NCI-H82 treated with DMSO at 0.1 percent for 48 hours (cell line): ENCODE measurements at regions not wholly inside any gene's neighbourhood (a gene's known extent, or its start where the extent isn't known, plus 50 kb on each side); places are given as distances from the start of the nearest gene placed in this dataset.

Source experiments
- DNase-seq: peaks from one replicate; lab custom pipeline; 2025; ENCODE audit not compliant: unreplicated experiment; lab: John Stamatoyannopoulos, UW

DNA sequence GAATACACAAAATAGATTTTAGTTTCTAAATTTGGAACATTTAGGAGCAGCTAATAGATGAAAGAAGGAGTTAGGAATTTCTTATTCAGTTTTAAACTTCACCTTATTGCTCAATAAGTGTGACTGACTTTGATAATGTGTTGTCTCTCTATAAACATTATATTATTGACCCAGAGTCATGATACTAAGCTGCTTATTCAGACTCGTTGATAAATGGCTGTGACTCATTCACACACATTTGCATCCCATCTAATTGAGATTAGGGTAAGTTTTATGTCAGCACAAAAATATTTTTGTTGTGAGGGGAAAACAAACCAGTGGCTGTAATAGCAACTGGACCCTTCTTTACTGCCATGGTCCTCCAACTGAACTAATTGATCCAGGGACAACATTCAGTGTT, 137.6 kb downstream of the GOLIM4 start:
- DNase-seq = no peak

DNA sequence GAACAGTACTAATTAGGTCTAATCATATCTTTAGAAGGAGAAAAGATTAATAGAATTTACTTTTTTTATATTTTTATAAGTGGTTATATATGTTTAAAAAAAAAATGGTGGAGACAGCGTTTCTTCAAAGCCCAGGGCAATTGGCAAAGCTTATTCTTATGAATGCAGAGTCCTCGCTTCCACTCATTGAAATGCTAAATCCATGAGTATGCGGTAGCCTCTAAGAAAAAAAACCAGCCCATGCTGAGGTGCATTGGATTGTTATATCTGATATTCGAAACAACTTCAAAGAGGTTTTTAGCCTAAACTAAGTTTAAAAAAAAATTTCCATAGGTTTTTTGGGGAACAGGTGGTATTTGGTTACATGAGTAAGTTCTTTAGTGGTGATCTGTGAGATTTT, 142.8 kb downstream of the GOLIM4 start:
- no peak for DNase-seq

DNA sequence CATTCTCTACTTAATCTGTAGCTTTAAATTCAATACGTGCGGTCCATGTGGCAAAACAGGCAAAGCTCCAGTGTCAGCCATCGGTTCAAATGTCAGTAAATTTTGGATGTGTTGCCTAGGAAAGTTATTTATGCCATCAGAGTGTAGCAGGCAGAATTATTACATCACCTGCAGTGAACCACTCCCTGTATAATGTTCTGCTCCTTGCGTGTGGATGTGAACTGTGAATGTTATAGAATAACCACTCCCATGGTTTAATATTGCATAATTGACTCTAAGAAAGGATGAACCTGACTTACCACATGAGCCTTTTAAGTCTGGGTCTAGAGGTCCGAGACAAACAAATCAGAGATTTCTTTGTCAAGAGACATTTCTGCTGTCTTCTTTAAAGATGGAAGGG, 145.5 kb downstream of the GOLIM4 start:
- DNase-seq = no peak

DNA sequence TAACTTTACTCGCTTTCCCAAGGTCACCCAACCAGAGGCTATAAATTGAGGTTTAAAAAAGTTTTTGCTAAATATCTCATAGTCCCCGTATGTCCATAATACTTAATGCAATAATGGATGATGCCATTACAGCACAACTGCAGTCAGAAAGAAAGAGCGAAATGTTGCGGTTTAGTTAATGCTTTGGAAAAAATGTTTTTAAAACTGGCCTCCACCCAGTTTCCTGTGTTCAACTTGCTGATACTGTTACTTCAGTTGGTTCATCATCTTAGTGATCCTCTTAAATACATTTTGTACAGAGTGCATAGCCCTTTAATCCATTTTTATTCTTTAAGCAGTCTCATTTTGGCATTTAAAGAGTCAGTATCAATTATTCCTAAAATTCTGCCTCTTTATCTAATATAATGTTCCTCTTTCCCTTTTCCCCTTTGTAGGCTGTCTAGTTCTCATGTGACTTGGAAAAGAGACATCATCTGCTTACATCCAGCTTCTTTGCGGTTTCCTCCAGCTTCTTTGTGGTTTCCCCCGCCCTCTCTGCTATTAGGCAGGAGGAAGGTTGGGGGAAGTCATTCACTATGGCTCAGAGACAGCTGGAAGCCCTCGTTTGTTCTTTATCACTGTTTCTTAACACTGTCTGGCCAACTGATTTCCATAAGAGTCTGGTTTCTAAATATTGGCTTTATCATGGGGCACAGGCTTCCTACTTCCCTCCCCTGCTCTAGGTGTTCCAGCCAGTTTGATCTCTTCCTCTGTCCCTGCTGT, 154.3 kb downstream of the GOLIM4 start:
- DNase-seq = no peak

DNA sequence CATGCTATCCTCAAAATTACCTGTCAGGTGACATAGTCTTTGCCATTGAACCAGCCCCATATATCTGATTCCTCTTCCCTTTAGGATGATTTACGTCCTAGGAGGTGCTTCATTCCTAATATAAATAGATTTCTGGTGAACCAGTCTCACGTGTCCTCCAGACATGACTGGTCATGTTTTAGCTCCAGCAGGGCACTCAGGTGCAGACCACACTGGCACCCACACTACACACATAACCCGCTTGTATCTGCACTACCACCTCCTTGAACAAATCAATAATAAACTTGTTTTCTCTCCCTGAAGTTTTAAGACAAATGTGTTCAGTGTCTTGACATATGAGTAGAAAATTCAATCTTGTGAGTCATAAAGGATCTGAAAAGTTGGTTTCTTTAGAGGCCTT, 155.5 kb downstream of the GOLIM4 start:
- DNase-seq = no peak

DNA sequence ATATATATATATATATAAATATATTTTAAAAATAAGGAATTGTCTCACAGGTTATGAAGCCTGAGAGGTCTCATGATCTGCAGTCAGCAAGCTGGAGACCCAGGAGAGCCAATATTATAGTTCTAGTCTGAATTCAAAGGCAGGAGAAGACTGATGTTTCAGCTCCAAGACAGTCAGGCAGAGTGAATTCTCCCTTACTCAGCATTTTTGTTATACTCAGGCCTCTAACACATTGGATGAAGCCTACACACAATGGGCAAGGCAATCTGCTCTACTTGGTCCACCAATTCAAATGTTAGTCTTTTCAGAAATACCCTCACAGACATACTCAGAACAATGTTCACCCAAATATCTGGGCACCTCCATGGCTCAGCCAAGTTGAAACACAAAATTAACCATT, 157.2 kb downstream of the GOLIM4 start:
- DNase-seq = no peak

DNA sequence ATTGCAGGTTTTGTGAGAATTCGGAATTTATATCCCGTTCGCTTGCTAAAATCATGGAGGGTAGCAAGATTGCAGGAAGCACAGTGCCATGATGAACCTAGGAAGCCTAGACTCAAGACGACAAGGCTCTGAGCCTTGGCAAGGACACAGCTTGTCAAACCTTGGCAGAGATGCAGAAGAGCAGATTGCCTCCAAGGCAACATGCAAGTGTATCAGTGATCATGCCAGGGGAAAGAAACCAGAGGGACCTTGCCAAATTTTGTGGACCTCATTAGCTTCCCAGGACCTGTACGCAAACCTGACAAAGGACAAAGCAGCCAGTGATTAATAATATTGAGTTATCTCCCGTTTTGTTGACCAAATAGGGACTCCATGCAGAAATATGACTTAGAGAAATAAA, 159.7 kb downstream of the GOLIM4 start:
- DNase-seq = no peak

DNA sequence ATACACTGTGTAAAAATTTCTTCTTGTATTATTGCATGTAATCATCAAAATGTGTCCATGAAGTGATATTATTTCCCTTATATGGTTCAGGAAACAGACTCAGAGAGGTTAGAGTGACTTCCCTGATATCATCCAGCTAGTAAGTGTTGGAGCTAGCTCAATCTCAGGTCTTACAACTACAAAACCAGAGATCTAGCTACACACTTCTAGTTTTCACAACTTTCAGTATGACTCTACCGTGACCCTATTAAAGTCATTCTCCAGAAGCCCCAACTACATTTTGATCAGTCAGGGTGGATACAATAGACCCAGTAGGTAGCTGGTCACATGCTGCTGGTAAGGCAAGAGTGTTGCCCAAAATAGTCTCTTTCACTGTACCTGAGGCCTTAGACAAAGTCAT, 165.3 kb downstream of the GOLIM4 start:
- no peak for DNase-seq

DNA sequence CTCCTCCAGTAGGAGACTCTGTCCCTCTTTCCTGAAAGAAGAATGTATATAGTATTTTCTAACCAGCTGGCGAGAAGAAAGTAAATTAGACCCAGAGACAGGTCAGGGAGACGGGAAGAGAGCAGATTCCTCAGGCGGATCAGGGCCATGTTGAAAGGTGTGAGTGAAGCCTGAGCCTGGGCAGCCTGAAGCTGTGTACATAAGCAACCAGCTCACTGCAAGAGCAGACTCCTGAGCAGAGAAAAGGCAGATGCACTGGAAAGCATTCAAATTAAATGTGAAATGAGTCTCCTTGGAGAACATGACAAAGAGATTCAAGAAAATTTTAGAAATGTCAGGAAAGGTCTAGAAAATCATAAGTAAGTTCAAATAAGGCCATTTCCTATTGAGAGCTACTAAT, 165.8 kb downstream of the GOLIM4 start:
- no peak for DNase-seq

DNA sequence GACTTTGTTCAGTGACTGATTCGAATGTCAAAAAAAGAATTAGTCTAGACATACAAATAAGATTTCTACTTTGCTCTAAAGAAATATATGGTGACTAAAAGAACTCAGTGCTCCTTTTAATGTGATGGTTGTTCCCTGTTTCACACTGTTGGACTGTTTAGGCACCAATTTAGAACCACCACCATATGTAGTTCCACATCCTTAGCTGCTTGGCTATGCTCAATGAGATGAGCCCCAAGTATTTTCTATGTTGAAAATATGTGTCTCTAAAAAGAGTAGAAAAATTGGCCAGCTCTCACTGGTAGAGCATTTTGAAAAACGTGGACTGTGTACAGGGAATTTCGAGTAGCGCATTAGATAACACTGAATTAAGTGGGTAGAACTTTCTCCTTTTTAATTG, 167.3 kb downstream of the GOLIM4 start:
- DNase-seq = no peak

DNA sequence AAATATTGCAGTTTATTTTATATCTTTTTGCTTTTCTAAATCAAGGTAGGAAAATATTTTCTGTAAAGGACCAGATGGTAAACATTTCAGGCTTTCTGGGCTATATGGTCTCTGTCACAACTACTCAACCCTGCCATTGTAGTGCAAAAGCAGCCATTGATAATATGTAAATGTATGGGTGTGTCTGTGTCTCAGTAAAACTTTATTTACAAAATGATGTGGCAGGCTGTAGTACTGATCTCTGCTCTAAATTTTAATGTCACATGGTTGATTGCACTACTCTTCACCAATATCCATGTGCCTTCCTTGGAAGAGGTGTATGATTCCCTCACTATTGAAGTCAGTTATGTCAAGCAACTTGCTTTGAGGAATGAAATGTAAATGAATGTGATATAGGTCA, 175.0 kb downstream of the GOLIM4 start:
- DNase-seq = no peak

DNA sequence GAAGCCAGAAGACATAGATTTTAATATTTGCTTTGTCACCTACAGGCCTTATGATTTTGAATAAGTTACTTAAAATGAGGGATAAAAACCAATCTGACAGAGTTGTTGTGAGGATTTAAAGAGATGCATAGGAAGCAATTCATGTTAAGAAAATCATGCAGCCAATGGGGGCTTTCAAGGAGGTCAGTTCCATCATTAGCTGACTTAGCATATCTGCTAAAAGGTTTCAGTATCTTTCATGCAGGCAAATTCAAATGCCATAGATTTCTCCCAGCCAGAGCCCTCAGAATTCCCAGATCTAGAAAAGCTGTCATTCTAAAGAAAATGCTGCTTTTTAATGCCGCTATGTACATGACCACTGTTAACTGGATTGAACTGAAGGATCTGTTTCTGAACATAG, 176.1 kb downstream of the GOLIM4 start:
- no peak for DNase-seq

DNA sequence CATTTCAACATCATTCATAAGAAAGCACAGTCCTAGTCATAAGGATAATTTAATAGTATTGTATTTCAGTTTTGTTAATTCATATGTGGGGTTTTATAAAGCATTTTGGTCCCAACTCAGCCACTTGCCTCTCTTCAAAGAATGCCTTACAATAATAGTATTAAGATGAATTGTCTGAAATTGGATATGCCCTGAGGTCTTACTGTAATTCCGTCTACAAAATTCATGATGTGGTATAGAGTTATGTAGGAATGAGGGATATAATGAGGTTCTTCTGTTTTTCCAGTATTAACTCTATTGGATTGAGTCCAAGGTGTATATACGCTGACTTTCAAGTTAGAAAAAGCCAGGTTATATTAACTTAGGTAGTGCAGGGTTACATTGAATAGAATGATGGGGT, 177.0 kb downstream of the GOLIM4 start:
- no peak for DNase-seq

DNA sequence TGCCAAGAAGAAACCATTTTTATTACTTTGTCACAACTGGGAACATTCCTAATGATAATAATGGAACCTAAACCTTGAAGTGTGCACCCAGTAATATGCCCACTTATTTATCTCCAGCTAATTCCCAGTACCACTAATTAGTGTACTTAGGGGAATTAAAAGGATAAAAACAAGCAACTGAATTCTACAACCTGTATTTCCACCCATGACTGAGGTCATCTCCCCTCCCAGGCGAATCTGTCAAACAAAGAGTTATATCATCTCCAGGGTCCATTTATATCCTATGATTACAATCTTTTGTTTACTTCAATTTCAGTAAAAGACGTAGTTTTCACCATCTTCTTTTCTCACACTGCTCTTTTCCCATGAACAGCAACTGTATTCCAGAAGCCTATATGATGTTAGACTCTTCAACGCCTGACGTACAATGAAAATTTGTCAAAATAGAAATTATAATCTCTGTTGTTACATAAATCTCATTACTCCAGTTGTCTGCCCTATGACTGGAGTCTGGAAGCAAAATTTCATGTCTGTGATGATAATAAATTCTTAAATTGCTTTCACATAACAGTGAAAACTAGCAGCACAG, 177.6 kb downstream of the GOLIM4 start:
- peak; percentile 64 for DNase-seq

DNA sequence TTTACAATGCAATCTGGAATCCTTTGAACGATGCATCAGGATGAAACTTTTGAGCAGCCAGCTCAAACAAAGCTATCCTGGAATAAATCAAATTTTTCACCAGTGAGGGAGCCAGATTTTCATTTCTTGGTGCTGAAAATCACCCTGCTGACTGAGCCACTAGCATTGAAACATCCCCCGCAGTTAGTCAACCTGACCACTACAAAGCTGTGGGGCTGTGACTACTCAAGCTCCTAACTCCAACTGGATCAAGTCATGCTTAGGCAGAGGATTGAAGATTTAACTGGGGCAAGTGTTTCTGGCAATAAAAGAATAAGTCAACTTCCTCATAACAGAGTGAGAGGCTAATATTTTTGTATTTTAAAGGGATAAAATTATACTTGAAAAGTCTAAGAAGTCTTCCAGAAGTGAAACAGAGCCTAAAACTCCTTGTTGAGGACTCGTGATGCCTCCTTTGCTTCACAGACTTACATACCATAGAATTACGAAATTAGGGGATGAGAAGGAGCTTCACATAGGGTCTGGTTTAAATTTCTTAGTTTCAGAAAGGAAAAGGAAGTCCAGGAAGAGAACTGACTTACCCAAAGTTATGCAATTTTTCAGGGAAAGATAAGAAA, 177.8 kb downstream of the SERPINI1 start:
- no peak for DNase-seq

DNA sequence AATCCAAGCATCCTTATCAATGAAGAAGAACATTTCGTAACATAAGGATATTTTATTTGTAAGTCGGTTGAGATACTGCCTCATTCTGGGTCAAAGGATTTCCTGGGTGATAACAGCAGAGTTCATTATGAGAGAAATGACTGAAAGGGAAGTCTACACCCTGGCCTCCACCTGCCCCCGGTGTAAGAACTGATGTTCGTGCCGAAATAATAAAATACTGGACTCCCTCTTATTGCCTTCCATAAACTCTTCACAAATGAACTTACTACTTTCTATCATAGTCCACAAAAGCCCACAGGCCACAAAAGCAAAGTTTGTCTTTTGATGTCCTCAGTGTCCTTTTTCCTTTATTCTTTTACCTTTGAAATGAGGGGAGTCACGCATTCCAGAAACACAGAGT, 174.4 kb downstream of the SERPINI1 start:
- no peak for DNase-seq

DNA sequence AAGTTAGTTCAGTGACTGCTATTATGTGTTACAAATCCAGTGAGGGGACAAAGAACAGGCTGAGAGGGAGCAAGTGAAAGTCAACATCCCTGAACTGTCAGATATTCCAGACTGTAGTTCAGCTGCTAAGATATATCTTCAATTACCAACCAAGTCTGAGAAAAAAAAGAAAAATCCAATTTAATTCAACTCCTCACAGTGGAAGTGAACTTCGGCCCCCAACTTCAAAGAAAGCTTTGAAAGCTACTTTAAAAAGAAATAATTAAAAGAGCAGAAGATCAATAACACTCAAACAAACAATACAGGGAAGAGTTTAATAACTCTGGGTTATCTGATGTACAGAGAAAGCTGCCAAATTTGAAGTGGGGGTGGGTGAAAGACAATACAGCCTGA, 174.0 kb downstream of the SERPINI1 start:
- DNase-seq = no peak

DNA sequence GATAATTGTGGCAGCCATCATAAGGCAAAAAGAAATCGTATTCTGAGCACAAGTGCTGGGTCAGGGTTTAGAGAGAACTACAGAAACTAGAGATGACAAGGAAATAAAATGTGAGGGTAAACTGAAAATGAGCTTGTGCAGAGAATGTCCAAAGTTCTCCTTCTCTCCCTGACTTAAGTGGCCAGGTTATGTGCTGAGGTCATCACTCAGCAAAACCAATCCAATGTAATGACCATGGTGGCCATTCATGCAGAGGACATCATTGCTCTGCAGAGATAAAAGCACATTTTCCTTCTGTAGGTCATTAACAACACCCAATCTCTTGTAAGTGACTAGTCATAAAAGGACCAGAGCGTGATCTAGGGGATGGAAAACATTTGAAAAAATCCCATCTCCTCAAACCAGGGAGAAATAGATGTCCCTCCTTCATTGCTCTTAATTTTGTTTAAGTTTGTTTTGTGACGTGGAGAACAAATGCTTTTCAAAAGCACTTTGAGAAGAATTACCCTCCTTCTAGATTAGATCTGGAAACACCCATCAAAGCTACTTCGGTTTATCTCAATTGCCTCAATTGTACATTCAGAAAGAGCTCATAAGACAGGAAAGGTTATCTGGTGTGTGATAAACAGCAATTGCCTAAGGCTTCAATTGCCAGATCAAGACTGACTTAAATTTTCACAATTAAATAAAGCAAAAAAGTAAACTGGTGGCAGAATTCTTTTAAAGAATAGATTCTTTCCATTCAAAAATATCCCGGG, 173.4 kb downstream of the SERPINI1 start:
- no peak for DNase-seq

DNA sequence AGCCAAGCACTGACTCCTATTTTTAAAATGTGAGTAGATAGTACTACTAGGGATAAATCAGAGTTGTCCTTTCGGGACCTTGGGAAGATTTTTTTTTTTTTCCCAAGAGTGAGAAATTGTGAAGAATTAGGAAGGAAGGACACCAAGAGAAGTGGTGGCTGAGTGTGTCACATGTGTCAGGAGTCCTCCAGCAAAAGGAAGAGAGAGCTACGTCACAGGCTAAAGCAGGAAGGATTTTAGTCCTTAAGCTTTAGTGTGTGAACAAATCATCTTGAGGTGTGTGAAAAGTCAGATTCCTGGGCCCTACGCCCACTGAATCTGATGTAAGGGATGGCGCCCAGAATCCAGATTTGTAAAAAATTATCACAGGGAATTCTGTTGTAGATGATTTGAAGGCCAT, 172.7 kb downstream of the SERPINI1 start:
- DNase-seq = no peak

DNA sequence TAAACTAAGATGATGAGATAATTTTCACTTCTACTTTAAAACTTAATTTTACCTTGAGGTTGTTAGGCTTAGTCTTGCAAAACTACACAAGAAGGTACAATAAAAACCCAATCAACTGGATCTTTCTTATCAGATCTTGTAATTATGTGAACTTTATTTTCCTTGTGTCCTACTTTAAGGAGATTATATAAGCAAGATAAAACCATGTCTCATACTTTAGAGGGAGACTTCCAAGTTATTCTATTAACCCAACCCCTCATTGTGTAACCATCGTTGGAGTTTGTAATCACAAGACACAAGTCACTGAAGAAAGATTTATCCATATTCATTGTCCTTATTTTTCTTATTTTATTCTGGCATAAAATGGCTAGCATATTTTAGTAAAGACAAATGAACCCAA, 165.6 kb downstream of the SERPINI1 start:
- DNase-seq = no peak

DNA sequence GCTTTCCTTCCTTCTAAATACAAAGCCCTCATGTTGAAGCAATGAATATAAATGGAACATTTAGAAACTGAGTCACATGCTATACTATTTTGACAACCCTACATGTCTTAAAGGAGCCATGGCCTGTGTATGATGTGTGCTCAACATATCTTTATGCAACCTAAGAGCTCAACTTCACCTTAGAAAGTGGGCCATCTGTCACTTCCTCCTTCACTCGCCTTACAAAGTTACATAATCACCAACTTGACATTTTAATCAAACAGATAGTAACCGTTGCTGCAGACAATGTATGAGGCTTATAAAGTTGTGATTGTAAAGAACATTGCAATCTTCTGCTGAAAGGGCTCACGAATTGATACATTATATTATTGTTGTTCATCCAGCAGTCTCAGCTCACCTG, 163.6 kb downstream of the SERPINI1 start:
- DNase-seq = no peak

DNA sequence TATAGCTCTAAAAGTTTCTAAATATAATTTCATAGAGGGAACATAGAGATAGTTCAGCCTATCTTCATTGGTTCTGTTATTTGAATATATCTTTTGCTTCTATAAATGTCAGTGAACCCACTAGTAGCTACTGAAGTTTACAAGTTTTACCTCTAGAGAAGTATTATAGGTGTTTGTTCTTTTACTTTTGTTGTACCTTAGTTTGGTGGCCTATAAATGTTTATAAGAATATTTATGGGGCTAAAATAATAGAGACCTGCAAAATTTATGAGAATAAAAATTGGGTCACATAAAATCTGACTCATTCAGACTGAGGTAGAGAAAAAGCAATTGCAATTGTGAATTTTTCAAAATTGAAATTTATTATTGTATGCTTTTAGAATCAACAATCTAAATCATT, 162.6 kb downstream of the SERPINI1 start:
- DNase-seq = no peak
